ES-I3 (cell line): ENCODE measurements at regions not wholly inside any gene's neighbourhood (a gene's known extent, or its start where the extent isn't known, plus 50 kb on each side); places are given as distances from the start of the nearest gene placed in this dataset.
"Not testable (repeated sequence)": the region's sequence is repeated elsewhere in the genome, so short reads cannot be mapped to it uniquely, and the experiment has no call there.

Experiments used
- H3K36me3 ChIP-seq: 2 replicates; pipeline ENCODE4 v1.6.1; 2013; ENCODE audit warnings: mild to moderate bottlenecking, low read length, control low read depth, moderate library complexity; ENCODE audit not compliant: insufficient read depth
- H3K4me1 ChIP-seq: 2 replicates; pipeline ENCODE4 v1.6.1; 2013; ENCODE audit warnings: mild to moderate bottlenecking, control low read depth, low read length; ENCODE audit not compliant: insufficient read depth
- H3K9ac ChIP-seq: 2 replicates; pipeline ENCODE4 v1.6.1; 2013; ENCODE audit warnings: low read depth, mild to moderate bottlenecking, low read length, moderate library complexity
- H3K9me3 ChIP-seq: 2 replicates; pipeline ENCODE4 v1.6.1; 2013; ENCODE audit warnings: mild to moderate bottlenecking, low read length, moderate library complexity; ENCODE audit not compliant: control insufficient read depth, insufficient read depth

GRCh38 chr4:84279678-84280077, 219.4 kb downstream of the NKX6-1 start:
- no peaks in the 10 kb centered on the region for H3K9me3 ChIP-seq
- no peak overlapping the region for H3K9ac ChIP-seq
- H3K4me1 ChIP-seq = no peaks in the 10 kb centered on the region
- no peaks in the 10 kb centered on the region for H3K36me3 ChIP-seq

- Histone ChIP-seq H3K9me3 (no peaks in the 10 kb centered on the region), H3K9ac (no peak overlapping the region), H3K4me1 (no peaks in the 10 kb centered on the region), H3K36me3 (no peaks in the 10 kb centered on the region)
Measured at GRCh38 chr4:84277923-84278322, 221.2 kb downstream of the NKX6-1 start.

- H3K36me3 ChIP-seq = no peaks in the 10 kb centered on the region
- H3K9ac ChIP-seq = no peak overlapping the region
- H3K9me3 ChIP-seq = no peaks in the 10 kb centered on the region
- no peaks in the 10 kb centered on the region for H3K4me1 ChIP-seq
Measured at GRCh38 chr4:84276752-84277151, 222.3 kb downstream of the NKX6-1 start.

- H3K36me3 ChIP-seq = no peaks in the 10 kb centered on the region
- H3K9me3 ChIP-seq = no peaks in the 10 kb centered on the region
- H3K4me1 ChIP-seq = no peaks in the 10 kb centered on the region
- no peak overlapping the region for H3K9ac ChIP-seq
Measured at GRCh38 chr4:84269536-84270044, 229.5 kb downstream of the NKX6-1 start.

- Histone ChIP-seq H3K9me3 (no peaks in the 10 kb centered on the region), H3K36me3 (no peaks in the 10 kb centered on the region), H3K4me1 (no peaks in the 10 kb centered on the region), H3K9ac (no peak overlapping the region)
Measured at GRCh38 chr4:84264652-84265051, 234.4 kb downstream of the NKX6-1 start.

GRCh38 chr4:84263415-84263814, 235.7 kb downstream of the NKX6-1 start:
- Histone ChIP-seq H3K4me1 (no peaks in the 10 kb centered on the region), H3K9ac (no peak overlapping the region), H3K36me3 (no peaks in the 10 kb centered on the region), H3K9me3 (no peaks in the 10 kb centered on the region)

GRCh38 chr4:84260495-84260894, 238.6 kb downstream of the NKX6-1 start:
- Histone ChIP-seq H3K4me1 (no peaks in the 10 kb centered on the region), H3K9me3 (no peaks in the 10 kb centered on the region), H3K9ac (no peak overlapping the region), H3K36me3 (no peaks in the 10 kb centered on the region)

- Histone ChIP-seq H3K4me1 (no peaks in the 10 kb centered on the region), H3K36me3 (no peaks in the 10 kb centered on the region), H3K9me3 (no peaks in the 10 kb centered on the region), H3K9ac (no peak overlapping the region)
Measured at GRCh38 chr4:84258905-84259830, 239.9 kb downstream of the NKX6-1 start.

GRCh38 chr4:84254537-84254936, 244.6 kb downstream of the NKX6-1 start:
- no peaks in the 10 kb centered on the region for H3K4me1 ChIP-seq
- no peak overlapping the region for H3K9ac ChIP-seq
- no peaks in the 10 kb centered on the region for H3K9me3 ChIP-seq
- H3K36me3 ChIP-seq = no peaks in the 10 kb centered on the region

- no peak overlapping the region for H3K9ac ChIP-seq
- H3K9me3 ChIP-seq = no peaks in the 10 kb centered on the region
- H3K36me3 ChIP-seq = no peaks in the 10 kb centered on the region
Measured at GRCh38 chr4:84249521-84249920, 249.6 kb downstream of the NKX6-1 start.

GRCh38 chr4:84245042-84245441, 254.1 kb downstream of the NKX6-1 start:
- not testable (repeated sequence) for H3K4me1 ChIP-seq, H3K36me3 ChIP-seq, H3K9ac ChIP-seq, H3K9me3 ChIP-seq

More at GRCh38 chr4:84249521-84249920, 249.6 kb downstream of the NKX6-1 start:
- no peaks in the 10 kb centered on the region for H3K4me1 ChIP-seq

- not testable (repeated sequence) for H3K9me3 ChIP-seq, H3K9ac ChIP-seq
Measured at GRCh38 chr4:84244346-84244801, 254.7 kb downstream of the NKX6-1 start.

GRCh38 chr4:84243685-84244084, 255.4 kb downstream of the NKX6-1 start:
- Histone ChIP-seq H3K9me3 (no peaks in the 10 kb centered on the region), H3K36me3 (no peaks in the 10 kb centered on the region), H3K4me1 (no peaks in the 10 kb centered on the region; the same call in 1 of the 2 replicates), H3K9ac (no peak overlapping the region)

More at GRCh38 chr4:84244346-84244801, 254.7 kb downstream of the NKX6-1 start:
- not testable (repeated sequence) for H3K4me1 ChIP-seq, H3K36me3 ChIP-seq

- H3K4me1 ChIP-seq = no peaks in the 10 kb centered on the region; the same call in 1 of the 2 replicates
- no peaks in the 10 kb centered on the region for H3K36me3 ChIP-seq
- no peaks in the 10 kb centered on the region for H3K9me3 ChIP-seq
- no peak overlapping the region for H3K9ac ChIP-seq
Measured at GRCh38 chr4:84239278-84239845, 259.7 kb downstream of the NKX6-1 start.
